ENCODE measurements at regions not wholly inside any gene's neighbourhood (a gene's known extent, or its start where the extent isn't known, plus 50 kb on each side); places are given as distances from the start of the nearest gene placed in this dataset.
A peak's percentile ranks its signal among the peaks of the same experiment; 100 is the strongest.

GRCh38 chr3:170727754-170728153 lies 141.9 kb upstream of the SLC7A14 start:
- DNase-seq = no peak

DNA sequence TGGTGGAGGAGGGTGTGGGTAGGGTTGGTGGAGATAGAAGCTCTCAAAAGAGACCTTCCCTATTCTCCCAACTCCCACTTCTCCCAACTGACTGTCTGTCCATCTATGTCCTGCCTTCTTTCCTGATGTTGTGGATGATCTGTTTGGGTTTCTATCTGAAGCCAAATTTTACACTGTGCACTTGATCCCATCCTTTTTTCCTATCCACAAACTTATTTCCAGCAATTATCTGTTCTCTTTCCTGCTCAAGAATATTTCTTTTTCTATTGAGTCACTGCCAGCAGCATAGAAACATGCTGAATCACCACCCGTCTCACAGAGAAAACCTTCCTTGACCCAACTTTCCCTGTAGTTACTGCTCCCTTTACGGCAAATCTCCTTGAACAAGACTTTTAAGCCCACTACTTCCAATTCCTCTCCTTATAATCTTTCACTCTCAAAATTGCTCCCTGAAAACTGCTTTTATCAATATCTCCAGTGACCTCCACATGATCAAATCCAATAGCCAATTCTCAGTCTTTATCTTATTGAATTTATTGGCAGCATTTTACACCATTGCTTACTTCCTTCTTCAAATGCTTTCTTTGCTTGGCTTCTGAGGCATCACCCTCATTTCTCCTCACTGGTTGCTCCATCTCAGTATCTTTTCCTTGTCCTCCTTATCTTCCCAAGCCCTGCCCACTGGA lies 141.2 kb upstream of the SLC7A14 start:
- no peak for DNase-seq

DNA sequence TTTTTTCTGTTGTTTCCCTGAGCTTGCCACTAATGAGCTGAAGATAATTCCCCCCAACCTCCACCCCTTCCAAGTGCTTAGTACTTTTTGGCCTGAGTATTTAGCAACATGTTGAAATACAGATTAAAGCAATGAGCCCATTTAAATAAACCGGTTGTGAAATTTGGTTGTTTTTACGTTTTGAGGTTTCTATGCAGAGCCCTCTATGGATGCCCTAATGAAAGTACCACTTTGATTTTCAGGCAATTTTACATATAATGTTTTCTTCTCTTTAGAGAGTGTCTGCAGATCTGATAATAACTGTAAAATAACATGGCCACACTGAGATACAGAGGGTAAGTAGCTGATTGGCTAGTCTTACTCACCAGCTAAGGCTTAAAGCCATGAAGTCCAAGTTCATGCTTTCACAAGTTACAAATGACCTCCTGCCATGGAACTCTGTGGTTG lies 139.4 kb upstream of the SLC7A14 start:
- no peak for DNase-seq

DNA sequence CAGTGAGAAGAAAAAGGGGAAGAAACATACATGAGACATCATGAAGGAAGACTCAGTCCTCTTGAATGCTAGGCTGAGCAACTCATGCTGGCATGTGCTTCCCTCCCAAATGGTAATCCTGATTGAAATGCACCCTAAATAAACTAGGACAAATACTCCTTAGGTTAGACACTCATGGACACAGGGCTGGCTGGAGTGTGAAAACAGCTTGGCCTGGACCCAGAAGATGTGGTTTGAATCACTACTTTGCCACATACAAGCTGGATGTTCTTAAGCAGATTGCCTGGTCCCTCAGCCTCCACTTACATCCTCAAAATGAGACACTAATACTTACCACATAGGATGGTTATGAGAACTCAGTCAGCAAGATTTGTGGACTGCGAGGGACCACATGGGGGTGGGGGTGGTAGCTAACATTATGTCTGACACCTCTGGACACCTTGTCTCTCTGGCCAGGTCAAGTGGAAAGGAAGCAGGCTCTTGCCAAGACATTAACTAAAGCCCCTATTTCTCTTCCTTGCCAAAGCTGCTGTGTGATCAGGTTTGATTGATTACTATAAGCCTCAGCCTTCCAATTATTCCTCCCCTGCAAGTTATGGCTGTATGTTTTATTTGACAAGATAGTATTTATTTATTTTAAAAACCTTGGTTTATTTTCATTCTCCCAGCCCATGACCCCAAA lies 138.9 kb upstream of the SLC7A14 start:
- DNase-seq = no peak

DNA sequence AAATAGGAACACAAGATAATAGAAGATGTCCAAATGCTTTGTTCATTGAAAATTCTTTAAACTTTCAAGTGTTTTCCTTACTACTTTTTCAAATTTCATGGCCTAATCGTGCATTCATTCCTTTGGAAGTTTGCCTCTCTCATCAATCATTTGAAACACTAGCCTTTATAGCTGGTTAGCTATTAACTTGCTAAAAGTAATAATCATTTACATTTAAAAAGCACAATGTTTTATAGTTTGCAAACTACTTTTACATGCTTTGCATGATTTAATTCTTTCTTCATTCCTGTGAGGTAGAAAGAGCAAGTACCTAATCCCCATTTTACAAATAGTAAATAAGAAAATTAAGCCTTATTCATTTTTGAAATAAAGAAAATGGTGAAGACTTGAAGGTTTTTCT lies 137.4 kb upstream of the SLC7A14 start:
- DNase-seq = no peak

DNA sequence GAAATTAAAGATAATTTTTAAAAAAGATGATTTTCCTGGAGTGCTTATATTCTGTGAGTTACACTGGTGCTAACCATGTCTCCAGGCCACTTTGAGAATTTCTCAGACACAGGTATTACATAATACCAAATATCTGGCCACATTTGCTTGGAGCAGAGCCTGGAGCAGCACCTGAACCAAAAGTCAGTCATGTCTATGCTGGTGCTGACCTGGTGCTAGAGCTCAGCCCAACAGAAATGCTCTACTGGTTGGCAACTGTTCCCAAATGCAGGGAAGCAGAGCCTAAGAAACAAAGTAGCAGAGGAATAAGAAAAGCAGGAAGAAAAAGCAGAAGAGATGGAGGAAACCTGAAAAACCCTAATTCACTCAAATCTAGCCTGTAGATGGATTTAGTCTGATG lies 135.7 kb upstream of the SLC7A14 start:
- DNase-seq = no peak

- DNase-seq = no peak
These were observed 133.4 kb upstream of the SLC7A14 start for GRCh38 chr3:170719300-170719699.

- no peak for DNase-seq
These were observed 133.0 kb upstream of the SLC7A14 start for GRCh38 chr3:170718848-170719247.

DNA sequence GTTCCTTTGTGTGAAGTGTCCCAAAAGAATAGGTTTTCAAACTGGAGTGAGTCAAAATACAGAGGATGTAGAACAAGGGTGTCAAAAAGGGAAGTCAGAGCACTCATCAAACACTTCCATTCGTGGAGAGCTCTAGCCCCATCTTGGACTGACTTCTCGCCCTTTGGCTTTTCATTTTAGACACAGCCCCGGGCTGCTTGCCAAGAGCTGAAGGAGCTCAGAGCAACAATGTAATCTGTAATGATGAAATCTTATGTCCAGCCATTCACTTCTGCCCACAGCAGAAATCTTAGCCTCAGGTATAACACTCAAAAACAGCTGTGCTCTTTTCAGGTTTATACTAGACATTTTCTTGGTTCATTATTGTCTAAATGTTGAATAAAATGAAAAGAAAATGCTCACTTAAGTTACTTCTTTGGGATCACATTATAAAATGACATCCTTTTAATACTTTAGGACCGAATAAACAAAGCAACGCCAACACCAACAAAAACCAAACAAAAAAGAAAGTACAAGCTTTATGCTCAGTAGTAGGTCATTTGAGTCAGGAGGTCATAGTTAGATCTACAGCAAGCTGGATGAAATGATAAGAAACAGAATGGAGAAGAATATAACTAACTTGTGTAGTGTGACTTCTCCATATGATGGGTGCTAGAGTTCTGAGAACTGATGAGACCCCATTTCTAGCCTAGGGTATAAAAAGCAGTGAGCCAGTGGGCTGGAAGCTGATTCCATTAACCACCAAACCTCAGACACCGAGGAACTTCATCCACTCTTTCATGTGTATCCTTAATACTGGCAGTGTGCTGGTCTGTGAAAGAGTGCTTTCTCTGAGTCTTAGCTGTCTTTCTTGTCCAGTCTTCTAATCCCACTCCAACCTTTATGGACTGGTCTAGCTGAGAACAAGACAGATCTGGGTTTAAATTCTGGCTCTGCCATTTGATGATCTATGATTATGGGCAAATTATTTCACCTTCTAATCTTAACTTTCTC lies 131.8 kb upstream of the SLC7A14 start:
- no peak for DNase-seq

GRCh38 chr3:170716172-170716805 lies 130.4 kb upstream of the SLC7A14 start:
- DNase-seq = no peak

DNA sequence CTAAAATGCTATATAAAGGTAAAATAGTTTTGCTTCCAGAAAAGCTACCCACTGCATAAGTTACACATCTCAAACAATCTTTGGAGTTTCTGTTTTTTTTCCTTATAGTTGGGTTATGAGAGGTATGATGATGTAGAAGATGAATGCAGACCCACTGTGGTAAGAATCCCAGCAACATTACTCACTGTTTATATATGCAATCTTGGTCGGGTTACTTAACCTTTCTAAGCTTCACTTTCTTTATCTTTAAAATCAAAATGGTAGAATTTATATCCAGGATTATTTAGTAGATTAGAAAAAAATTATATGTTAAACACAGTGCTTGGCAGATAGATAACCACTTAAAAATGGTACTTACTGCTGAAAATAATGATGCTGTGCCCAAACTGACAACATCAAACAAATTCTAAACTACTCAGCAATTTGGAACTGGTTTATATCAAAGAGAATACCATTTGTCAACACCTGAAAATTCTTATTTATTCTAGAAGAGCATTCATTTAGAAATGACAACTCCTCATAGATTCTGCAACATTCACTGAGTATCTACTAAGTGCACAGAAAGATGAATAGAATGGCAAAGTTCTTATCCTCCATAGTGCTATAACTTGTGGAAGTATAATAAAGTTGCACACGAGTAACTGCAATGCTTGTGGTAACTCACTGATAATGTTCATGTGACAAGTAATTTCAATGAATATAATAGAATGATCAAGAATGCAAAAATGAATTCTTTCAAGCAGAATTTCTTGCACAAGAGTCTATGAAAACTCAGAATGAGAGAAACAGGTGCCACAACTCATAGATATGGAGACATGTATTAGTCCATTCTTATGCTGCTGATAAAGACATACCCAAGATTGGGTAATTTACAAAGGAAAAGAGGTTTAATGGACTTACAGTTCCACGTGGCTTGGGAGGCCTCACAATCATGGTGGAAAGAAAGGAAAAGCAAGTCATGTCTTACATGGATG lies 129.0 kb upstream of the SLC7A14 start:
- no peak for DNase-seq

DNA sequence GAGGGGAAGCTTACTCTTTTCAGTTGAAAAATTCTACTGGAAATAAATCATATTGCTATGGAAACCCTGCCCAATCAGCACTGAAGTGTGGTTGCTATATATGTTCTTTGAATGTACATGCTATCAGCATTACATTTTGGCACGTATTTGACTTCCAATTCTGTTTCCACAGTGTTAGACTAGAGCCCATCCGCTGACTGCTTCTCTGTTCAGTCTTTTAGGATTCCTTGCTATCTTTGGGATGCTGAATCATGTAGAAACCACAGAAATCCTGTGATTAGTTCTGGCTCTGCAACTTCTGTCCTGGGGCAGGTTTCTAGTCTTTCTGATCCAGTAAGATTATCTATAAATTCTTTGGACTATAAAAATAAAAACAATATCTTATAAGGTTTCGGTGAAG lies 128.2 kb upstream of the SLC7A14 start:
- no peak for DNase-seq

- DNase-seq = no peak
These were observed 127.8 kb upstream of the SLC7A14 start for GRCh38 chr3:170713653-170714052.

- no peak for DNase-seq
These were observed 126.9 kb upstream of the SLC7A14 start for GRCh38 chr3:170712798-170713197.

GRCh38 chr3:170712336-170712735 lies 126.5 kb upstream of the SLC7A14 start:
- no peak for DNase-seq

DNA sequence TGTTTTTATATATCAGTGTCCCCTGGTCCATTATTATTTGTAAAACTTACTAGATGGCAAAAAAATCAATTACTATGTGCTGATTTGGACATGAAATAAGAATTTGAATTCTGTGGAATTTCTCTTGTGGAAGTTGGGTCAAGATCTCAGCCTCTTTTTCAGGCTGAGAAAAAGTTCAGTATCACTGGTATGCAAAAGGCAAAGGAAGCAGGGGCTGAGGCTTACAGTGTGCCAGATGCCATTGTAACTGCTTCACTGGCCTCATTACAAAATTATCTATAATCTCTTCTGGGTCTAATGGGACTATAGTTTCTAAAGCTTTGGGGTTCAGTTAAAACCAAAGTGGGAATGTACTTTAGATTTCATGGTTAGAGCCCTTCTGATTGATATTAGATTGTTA lies 125.9 kb upstream of the SLC7A14 start:
- DNase-seq = no peak

DNA sequence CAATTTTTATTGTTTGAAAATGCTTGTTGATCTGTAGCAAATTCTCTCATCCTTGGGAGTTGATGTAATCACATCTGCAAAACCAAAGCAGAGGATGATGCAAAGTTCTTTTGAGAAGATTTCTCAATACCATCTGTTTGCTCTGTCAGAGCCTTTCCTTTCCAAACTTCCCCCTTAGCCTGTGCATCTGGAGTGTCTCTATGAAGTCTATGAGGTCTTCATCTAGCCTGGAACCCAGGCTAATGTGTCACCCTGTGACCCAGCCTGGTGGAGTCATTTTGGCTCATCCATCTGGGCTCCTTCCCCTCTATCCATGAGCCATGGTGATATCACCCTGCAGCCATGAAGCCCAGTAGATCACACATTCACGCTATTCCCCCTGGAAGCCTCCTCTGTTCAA lies 123.2 kb upstream of the SLC7A14 start:
- DNase-seq = peak; percentile 9

- no peak for DNase-seq
These were observed 122.0 kb upstream of the SLC7A14 start for GRCh38 chr3:170707899-170708298.

DNA sequence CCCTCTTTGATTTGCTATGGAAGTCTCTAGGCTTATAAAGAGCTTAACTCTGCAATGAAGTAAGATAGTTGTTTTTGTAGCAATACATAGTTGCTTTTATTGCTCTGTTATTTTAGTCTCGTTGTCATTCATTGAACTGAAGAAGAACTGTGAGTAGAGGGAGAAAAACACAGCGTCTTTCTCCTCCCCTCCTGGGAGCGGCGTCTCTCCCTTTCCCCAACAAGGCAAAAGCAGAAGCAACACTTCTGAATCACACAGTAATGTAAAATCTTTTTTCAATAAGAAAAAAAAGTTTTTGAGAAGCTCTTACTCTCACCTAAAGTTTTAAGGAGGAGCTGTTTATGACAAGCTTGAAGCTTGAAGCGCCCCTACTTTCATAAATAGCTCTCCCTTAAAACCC lies 119.3 kb upstream of the SLC7A14 start:
- no peak for DNase-seq

- DNase-seq = peak; percentile 8
These were observed 117.3 kb upstream of the SLC7A14 start for GRCh38 chr3:170703121-170703588.
